Upper lobe of left lung (tissue), 4 donors: ENCODE measurements at regions not wholly inside any gene's neighbourhood (a gene's known extent, or its start where the extent isn't known, plus 50 kb on each side); places are given as distances from the start of the nearest gene placed in this dataset.

Experiments used
- POLR2A ChIP-seq, 4 donors: fragments of 450-650 bp; IDR thresholded peaks; one replicate each; pipeline ENCODE4 v1.5.1; 2016 to 2017; ENCODE audit warnings: antibody characterized with exemption in 4 of 4, mild to moderate bottlenecking in 2 of 4
- TF ChIP-seq, protein P1 (sequence below), 6 experiments: fragments of 450-650 bp in 4 of 6; fragments of 200-600 bp in 2 of 6; sonication (generic) in 2 of 6; IDR thresholded peaks; one replicate each; pipeline ENCODE4 v1.5.1; 2016 to 2019; ENCODE audit warnings: antibody characterized with exemption in 6 of 6

DNA sequence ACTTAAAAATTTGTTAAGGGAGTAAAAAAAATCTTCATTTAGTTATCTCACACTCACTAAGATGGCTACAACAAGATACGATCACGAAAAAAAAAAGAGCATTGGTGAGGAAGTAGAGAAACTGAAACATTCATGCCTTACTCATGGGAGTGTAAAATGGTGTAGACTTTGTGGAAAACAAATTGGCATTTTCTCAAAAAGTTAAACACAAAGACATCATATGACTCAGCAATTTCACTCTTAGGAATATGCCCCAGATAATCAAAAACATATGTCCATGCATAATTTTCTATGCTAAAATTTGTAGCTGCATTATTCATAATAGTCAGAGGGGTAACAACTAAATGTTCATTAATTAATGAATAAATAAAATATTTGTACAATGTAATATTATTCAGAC, 120.9 kb upstream of the IRAK1BP1 start:
- TF ChIP-seq POLR2A (IDR thresholded peaks at IDR 0.05): no peak
- TF ChIP-seq, protein P1, sequence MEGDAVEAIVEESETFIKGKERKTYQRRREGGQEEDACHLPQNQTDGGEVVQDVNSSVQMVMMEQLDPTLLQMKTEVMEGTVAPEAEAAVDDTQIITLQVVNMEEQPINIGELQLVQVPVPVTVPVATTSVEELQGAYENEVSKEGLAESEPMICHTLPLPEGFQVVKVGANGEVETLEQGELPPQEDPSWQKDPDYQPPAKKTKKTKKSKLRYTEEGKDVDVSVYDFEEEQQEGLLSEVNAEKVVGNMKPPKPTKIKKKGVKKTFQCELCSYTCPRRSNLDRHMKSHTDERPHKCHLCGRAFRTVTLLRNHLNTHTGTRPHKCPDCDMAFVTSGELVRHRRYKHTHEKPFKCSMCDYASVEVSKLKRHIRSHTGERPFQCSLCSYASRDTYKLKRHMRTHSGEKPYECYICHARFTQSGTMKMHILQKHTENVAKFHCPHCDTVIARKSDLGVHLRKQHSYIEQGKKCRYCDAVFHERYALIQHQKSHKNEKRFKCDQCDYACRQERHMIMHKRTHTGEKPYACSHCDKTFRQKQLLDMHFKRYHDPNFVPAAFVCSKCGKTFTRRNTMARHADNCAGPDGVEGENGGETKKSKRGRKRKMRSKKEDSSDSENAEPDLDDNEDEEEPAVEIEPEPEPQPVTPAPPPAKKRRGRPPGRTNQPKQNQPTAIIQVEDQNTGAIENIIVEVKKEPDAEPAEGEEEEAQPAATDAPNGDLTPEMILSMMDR (IDR thresholded peaks at IDR 0.05): no peak
